PC-3 (cell line): ENCODE measurements at regions not wholly inside any gene's neighbourhood (a gene's known extent, or its start where the extent isn't known, plus 50 kb on each side); places are given as distances from the start of the nearest gene placed in this dataset.

ENCODE experiments used
- EZH2 ChIP-seq: fragments of 300-600 bp; sonication (generic); IDR thresholded peaks from one replicate; pipeline ENCODE4 v1.6.1; 2017; ENCODE audit warnings: antibody characterized with exemption, mild to moderate bottlenecking, low read length; ENCODE audit not compliant: unreplicated experiment
- EZH2phosphoT487 ChIP-seq: fragments of 300-600 bp; sonication (generic); IDR thresholded peaks from 2 replicates; pipeline ENCODE4 v1.6.1; 2018; ENCODE audit warnings: mild to moderate bottlenecking, antibody characterized with exemption, low read length, borderline replicate concordance
- TF ChIP-seq, protein P1 (sequence below): fragments of 300-600 bp; sonication (generic); conservative IDR thresholded peaks from 2 replicates; pipeline ENCODE4 v1.5.1; 2017; ENCODE audit warnings: antibody characterized with exemption, low read depth, mild to moderate bottlenecking, low read length

DNA sequence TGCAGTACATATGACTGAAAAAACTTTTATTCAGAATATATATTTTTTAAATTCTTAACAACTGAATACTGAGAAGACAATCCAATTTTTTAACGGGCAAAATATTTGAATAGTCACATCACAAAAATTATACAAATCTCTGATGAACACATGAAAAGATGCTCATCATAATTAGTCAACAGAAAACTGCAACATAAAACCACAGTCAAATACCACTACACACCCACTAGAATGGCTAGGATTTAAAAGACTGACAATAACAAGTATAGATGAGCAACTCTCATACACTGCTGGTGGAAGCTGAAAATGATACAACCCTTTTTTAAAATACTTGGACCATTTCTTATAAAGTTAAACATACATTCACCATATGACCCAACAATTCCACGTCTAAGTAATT is 87.7 kb upstream of the TNFSF4 start:
- TF ChIP-seq, protein P1, sequence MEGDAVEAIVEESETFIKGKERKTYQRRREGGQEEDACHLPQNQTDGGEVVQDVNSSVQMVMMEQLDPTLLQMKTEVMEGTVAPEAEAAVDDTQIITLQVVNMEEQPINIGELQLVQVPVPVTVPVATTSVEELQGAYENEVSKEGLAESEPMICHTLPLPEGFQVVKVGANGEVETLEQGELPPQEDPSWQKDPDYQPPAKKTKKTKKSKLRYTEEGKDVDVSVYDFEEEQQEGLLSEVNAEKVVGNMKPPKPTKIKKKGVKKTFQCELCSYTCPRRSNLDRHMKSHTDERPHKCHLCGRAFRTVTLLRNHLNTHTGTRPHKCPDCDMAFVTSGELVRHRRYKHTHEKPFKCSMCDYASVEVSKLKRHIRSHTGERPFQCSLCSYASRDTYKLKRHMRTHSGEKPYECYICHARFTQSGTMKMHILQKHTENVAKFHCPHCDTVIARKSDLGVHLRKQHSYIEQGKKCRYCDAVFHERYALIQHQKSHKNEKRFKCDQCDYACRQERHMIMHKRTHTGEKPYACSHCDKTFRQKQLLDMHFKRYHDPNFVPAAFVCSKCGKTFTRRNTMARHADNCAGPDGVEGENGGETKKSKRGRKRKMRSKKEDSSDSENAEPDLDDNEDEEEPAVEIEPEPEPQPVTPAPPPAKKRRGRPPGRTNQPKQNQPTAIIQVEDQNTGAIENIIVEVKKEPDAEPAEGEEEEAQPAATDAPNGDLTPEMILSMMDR: no peak
- TF ChIP-seq EZH2 (no peak), EZH2phosphoT487 (no peak)
